ENCODE measurements at regions not wholly inside any gene's neighbourhood (a gene's known extent, or its start where the extent isn't known, plus 50 kb on each side); places are given as distances from the start of the nearest gene placed in this dataset. TPM values are rescaled to one million over a fixed set of nuclear protein-coding genes. Genes with fewer than 3 reads are reported as not detected.

- DNase-seq (ENCODE audit: low read depth), result no peak
- no peak for TF ChIP-seq CTCF (IDR thresholded peaks at IDR 0.05; ENCODE audit: insufficient read depth, low read length)
- no peak overlapping the region for H3K4me3 ChIP-seq (ENCODE audit: low read depth, low read length)
These were observed 53.4 kb upstream of the GPR12 start for GRCh38 chr13:26813980-26814348.

DNA sequence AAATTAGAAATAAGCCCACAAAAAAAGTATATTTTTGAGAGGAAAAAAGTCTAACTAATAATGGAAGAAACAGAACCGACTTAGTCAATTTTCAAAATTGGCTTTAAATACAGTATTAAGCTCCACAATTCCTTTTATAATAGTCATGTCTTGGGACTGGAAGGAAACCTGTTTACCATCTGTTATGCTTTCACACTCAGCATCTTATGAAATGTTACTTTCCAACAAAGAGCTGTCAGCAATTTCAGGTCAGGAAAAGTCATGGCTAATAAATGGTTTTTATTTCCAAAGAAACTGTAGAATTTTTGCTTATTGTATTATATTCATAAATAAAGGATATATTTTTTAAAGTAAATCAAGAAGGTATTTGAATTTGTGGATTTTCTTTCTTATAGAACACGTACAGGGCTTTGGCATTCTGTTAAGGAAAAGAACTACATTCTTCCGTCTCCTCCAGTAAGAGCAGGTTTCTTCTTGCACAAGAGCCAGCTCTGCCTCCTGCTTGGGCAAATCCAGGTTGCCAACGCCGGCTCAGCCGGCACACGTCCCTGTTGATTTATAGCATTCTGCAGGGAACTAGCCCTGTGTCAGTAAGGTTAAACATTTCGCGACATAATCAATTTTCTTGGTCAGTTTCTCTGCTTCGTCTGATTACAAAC, 52.9 kb upstream of the GPR12 start:
- no peak overlapping the region for H3K4me3 ChIP-seq (ENCODE audit: low read depth, low read length)
- no peak for DNase-seq (ENCODE audit: low read depth)
- TF ChIP-seq CTCF (IDR thresholded peaks at IDR 0.05; ENCODE audit: insufficient read depth, low read length), result no peak

DNA sequence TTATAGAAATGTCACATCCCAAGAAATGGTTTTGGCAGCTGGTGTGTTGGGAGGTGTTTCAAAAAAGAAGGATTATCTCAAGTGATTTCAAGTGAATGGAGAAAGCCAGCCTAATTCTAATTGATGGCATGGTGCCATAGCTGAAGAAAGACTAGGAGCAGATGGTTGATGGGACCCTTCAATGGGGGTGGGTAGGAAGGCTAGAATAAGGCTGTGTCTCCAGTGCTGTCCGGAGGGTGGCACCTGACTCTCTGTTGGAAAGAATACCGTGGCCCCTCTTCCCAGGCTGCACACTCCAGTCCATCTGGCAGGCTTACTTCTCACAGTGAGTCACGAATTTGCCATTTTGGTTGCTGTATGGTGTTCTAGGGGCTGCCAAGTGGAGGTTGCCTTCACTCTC, 51.0 kb upstream of the GPR12 start:
- no peak for DNase-seq (ENCODE audit: low read depth)
- H3K4me3 ChIP-seq (ENCODE audit: low read depth, low read length), result no peak overlapping the region
- TF ChIP-seq CTCF (IDR thresholded peaks at IDR 0.05; ENCODE audit: insufficient read depth, low read length), result no peak

Small RNA genes in the stretch of these regions (small RNA-seq; reads per million reads assigned to genes)
- not detected for gene RPS21P8

Measured in fibroblast of the aortic adventitia (primary cell).